ENCODE measurements at regions not wholly inside any gene's neighbourhood (a gene's known extent, or its start where the extent isn't known, plus 50 kb on each side); places are given as distances from the start of the nearest gene placed in this dataset.

DNA sequence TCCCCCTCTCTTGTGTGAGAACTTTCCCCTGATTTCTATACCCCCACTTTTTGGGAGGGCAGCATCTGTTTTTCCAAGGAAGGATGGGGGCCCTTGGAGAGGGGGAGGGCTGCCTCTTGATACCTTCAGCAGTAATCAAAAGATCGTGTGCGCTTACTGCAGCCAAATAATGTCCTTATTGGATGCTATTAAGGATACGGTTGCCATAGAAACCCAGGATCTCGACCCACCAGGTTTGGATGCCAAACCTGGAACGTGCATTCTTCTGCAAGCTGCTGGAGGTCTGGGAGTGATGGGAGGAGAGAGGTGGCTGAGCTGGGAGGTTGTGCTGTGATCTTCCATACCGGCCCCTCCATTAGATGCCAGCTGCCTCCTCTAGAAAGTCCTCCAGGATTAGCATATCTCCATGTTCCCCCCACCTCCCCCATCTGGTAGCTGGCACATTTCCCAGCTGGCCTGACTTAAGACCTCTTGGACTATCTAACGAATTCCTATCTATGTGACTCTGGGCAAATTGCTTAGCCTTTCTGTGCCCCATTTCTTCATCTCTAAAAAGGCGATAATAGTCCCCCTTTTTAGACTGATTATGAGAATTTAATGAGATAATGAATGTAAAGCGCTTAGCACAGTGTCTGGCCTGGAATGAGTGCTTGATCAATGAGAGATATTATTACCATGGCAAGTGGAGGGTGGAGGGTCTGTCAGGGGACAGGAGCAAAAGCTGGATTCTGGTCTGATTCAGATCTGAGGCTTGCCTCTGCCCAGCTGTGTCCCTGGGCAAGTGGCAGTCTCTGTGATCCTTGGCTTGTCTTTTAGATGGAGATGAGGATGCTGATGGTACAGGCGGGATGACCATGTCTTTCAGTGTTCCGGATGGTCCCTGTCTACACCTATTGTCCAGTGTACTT is 78.5 kb upstream of the PCBD1 start:
- no peak for DNase-seq (ENCODE audit: low read depth in 2 of 2)

DNA sequence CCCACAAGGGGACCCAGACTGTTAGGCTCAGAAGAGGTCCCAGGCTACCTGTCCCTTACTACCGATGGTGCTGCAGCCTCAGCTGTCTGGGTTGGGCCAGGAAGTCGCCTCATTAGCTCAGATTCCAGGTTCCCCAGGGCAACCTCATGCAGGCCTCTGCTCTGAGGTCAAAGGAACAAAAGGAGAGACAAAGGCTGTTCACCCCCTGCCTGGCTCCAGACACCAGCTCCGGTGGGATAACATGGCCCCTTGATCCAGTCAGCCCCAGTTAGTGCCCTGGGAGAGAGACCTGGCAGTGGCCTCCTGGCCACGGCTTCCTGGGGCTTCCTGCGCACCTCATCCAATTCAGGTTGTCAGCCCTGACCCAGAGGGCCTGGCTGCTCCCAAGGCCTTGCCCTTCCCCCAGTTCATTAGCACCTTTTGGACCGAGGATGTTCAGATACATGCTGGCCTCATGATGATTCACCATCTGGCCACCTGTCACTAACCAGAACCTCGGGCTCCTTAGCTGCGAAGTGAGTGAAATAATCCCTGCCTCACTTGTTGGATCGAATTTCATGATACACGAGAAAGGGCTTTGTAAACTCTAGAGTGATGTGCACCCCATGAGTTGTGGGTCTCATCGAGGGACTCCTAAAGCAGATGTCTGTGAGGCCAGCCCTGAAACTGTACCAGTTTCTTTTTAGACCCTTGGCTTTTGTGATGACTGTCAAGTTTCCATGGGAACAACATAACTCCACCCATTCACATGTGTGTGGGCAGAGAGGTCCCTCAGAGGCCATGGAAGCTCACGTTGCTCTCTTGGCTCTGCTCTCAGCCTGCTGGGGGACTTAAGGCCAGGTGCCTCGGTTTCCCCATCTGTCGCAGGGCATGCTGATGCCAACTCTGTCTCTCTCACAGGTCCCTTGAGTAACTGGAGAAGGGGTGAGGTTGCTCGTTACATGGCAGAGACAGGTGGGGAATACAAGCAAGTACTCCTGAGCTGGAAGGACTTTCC is 79.5 kb upstream of the PCBD1 start:
- DNase-seq (ENCODE audit: low read depth in 2 of 2) = peak in 1 of 2 donors; percentile 14

DNA sequence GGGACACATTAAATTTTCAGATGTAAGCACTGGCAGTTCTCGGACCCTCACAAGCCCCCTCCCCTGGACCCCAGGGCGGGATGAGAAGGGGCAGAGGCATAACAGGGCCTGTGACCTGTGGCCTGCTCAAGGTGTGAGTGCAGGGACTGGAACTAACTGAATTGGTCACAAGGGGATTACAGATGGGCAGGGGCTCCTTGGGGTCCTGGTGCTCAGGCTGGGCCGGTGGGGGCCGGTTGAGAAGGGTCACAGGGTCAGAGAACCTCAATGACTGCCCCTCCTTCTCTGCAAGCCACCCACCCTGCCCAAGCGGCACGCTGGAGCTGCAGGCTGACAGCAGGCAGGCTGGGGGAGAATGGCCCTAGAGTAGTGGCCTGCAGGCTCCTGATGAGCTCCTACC is 80.8 kb upstream of the PCBD1 start:
- DNase-seq (ENCODE audit: low read depth in 2 of 2) = no peak

DNA sequence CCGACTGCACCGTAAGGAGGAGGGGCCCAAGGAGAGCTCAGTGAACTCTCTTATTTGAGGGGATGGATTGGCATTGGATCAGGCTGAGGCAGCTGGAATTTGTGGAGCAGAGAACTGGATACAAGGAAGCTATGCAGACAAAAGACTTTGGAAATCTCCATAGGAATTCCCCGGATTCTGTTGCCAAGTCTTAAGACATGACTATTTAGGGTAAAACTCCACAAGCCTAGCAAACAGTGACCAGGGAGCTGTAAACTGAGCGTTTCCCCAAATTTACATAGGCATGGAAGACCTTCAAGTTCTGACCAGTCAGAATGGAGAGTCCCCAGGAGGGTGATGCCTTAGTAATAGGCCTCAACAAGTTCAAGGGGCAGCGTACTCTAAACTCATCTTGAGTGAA is 82.5 kb upstream of the PCBD1 start:
- peak in 1 of 2 donors; percentile 30 for DNase-seq (ENCODE audit: low read depth in 2 of 2)

- no peak for DNase-seq (ENCODE audit: low read depth in 2 of 2)
These were observed 84.9 kb upstream of the PCBD1 start for GRCh38 chr10:70973275-70973674.

DNA sequence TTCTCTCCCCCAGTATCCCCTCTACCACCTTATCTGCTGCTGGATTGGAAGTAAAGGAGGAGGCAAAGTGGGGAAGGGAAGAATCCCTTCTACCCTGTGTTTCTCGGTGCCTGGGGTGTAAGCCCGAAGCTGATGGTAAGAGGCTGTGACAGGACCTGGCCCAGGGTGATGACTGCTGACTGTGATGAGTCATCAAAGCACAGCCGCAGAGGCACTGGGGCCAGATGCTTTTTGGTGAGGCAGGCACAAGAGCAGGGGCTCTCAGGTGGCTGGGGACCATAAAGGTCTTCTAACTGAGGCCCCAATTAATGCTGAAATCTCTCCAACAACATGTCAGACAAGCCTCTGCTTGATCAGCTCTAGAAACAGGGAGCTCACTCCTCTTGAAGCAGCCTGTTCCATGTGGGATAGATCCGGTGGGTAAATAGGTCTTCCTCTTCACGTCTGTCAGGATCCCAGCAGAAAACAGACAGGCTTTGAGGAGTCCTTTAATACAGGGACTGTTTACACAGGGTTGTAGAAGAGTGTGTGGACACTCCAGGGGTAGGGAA is 86.1 kb upstream of the PCBD1 start:
- DNase-seq (ENCODE audit: low read depth in 2 of 2) = no peak

- no peak for DNase-seq (ENCODE audit: low read depth in 2 of 2)
These were observed 86.6 kb upstream of the PCBD1 start for GRCh38 chr10:70974920-70975319.

DNA sequence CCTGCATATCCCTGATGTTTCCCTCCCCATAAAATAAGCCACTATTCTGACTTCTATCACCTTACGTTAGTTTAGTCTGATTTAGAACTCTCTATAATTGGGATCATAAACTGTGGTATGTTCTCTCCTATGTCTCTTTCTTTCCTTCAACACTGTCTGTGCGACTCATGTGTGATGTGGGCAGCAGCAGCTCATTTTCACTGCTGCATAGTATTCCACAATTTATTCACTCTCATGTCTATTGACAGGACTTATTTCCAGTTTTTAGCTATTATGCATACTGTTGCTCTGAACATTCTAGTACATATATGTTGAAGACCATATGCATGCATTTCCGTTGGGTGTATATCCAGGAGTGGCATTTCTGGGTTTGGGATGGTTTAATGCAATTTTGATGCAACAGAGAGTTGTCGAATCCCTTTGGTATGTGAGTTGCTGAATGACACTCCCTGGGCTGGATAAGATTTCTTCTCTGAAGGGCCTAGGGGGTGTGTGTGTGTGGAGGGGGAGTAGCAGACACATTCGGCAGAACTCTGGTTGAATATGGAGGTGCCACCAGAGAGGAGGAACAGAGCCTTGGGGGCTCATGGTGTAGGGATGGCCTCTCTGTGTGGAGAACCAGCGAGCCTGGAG is 87.8 kb upstream of the PCBD1 start:
- no peak for DNase-seq (ENCODE audit: low read depth in 2 of 2)

DNA sequence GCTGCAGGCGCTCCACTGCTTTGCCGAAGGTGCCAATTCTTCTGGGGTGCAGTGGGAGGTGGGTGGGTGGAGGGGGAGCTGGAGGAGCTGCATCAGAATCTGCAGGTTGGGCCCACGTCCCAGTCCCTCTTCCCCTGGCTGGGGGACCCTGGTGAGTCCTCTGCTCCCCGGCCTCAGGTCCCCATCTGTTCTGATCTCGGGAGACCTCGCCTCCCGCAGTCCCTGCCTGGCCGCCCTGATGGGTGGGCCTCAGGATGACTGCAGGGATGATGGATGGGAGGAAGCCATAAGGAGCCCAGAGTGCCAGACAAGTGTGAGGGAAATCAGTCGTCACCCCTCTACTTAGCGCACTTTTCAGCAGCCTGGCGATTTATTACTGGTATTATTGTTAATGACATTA is 89.3 kb upstream of the PCBD1 start:
- DNase-seq (ENCODE audit: low read depth in 2 of 2) = no peak

DNA sequence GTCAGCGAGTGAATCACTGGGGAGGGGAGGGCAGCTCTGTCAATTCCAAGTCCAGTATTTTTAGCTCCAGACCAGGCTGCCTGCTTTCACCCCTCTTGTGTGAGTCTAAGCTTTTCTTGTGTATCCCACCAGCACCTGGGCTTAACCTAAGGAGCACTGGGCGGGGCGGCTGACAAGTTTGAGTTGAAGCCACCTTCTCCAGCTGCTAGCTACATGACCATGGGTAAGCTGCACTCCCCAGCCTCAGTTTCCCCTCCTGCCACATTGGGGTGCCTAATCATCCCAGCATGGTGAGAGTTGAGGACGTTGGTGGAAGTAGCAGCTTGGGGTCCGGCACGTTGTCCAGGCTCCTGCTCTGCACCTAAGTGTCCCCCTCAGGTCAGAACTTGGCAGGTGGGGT is 89.8 kb upstream of the PCBD1 start:
- DNase-seq (ENCODE audit: low read depth in 2 of 2) = no peak

- DNase-seq (ENCODE audit: low read depth in 2 of 2) = no peak
These were observed 90.6 kb upstream of the PCBD1 start for GRCh38 chr10:70978816-70979480.

- DNase-seq (ENCODE audit: low read depth in 2 of 2) = no peak
These were observed 92.3 kb upstream of the PCBD1 start for GRCh38 chr10:70980687-70981086.

GRCh38 chr10:70981171-70981836 is 92.9 kb upstream of the PCBD1 start:
- DNase-seq (ENCODE audit: low read depth in 2 of 2) = no peak

DNA sequence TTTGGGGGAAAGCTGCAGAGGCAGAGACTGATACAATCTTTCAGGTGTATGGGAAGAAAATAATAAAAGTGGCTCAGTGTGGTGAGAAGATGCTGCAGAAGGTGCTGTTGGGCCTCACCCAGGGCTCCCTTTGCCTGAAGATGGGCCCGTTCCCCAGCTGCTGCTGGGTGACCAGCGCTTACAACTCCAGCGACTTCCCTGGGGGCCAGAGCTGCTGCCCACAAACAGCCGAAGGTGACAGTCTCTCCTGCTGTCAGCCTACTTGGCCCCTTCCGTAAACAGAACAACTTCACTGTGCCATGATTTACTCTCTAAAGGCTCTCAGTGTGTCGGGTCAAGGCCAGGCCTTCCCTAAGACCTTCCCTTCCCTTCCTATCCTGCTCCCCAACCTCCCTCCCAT is 93.6 kb upstream of the PCBD1 start:
- no peak for DNase-seq (ENCODE audit: low read depth in 2 of 2)

GRCh38 chr10:70982443-70982842 is 94.1 kb upstream of the PCBD1 start:
- DNase-seq (ENCODE audit: low read depth in 2 of 2) = no peak

GRCh38 chr10:70984986-70985722 is 96.8 kb upstream of the PCBD1 start:
- DNase-seq (ENCODE audit: low read depth in 2 of 2) = no peak

DNA sequence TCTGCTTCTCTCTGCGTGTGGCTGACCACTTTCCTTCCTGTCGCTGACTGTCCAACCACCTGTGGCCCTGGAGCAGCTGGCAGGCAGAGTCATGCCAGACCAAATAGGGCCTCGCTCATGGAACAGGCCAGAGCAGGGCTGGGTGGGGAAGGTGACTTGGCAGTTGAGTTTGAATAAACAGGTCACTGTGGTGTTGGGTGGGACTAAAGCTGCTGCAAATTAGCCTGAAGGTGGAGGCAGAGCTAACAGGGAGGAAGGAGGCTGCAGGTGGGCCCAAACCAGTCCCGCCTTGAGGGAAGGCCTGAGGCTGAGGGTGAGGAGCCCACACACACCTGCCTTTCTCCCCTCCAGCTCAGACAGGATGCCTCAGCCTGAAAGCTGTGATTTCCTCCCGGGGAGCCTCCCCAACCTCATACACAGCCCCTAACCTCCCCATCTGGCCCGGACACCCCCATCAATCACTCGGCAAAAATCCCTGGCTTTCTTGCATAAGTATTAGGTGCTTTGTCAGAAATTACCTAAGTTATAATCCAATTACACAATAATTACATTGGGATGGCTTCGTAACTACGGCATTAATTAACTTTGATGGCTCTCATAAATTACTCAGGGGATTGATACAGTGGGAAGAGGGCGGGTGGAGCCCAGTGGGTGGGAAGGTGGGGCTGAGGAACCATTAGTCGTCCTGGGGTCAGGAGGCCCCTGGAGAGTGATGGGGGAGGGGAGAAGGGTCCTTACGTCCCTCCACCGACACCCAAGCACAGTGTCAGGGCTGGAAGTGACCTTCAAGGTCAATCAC is 97.7 kb upstream of the PCBD1 start:
- DNase-seq (ENCODE audit: low read depth in 2 of 2) = peak in 1 of 2 donors; percentile 15

- DNase-seq (ENCODE audit: low read depth in 2 of 2) = no peak
These were observed 98.2 kb upstream of the PCBD1 start for GRCh38 chr10:70986623-70986950.

Measured in lung microvascular endothelial cell (primary cell).